Progenitor cell of endocrine pancreas (in vitro differentiated cells): ENCODE measurements at regions not wholly inside any gene's neighbourhood (a gene's known extent, or its start where the extent isn't known, plus 50 kb on each side); places are given as distances from the start of the nearest gene placed in this dataset.

Experiments used
- DNase-seq: peaks from one replicate; pipeline ENCODE4 v3.0.0; 2021; ENCODE audit warnings: low spot score; ENCODE audit not compliant: unreplicated experiment
- H3K27ac Mint-ChIP-seq: 2 replicates; pipeline ENCODE4 v1.8.0; 2021; ENCODE audit warnings: mild to moderate bottlenecking, moderate library complexity, mixed read lengths
- H3K27me3 Mint-ChIP-seq: 2 replicates; pipeline ENCODE4 v1.8.0; 2021; ENCODE audit warnings: mixed read lengths
- H3K36me3 Mint-ChIP-seq: 2 replicates; pipeline ENCODE4 v1.8.0; 2022; ENCODE audit warnings: mixed read lengths; ENCODE audit not compliant: insufficient read depth
- H3K4me1 Mint-ChIP-seq: 2 replicates; pipeline ENCODE4 v1.8.0; 2021; ENCODE audit warnings: low read depth, mixed read lengths
- H3K4me3 Mint-ChIP-seq: 2 replicates; pipeline ENCODE4 v1.8.0; 2021; ENCODE audit warnings: low read depth, mild to moderate bottlenecking, moderate library complexity, mixed read lengths
- H3K9me3 Mint-ChIP-seq: 2 replicates; pipeline ENCODE4 v1.8.0; 2021; ENCODE audit warnings: low read depth, mixed read lengths
- CTCF ChIP-seq: fragments of 200-600 bp; sonication (generic); IDR thresholded peaks from one replicate; pipeline ENCODE4 v1.5.0; 2021; ENCODE audit warnings: antibody characterized with exemption, mild to moderate bottlenecking; ENCODE audit not compliant: unreplicated experiment

GRCh38 chr2:181312515-181312927, 144.7 kb upstream of the ITGA4 start:
- Mint-ChIP-seq H3K36me3 (no peaks in the 10 kb centered on the region), H3K4me3 (no peak overlapping the region), H3K27ac (no peak overlapping the region), H3K4me1 (no peaks in the 10 kb centered on the region), H3K9me3 (no peaks in the 10 kb centered on the region), H3K27me3 (no peaks in the 10 kb centered on the region)
- no peak for DNase-seq
- no peak for TF ChIP-seq CTCF

GRCh38 chr2:181313845-181314244, 143.3 kb upstream of the ITGA4 start:
- no peak for TF ChIP-seq CTCF
- Mint-ChIP-seq H3K27ac (no peak overlapping the region), H3K9me3 (no peaks in the 10 kb centered on the region), H3K27me3 (no peaks in the 10 kb centered on the region), H3K4me1 (no peaks in the 10 kb centered on the region), H3K36me3 (no peaks in the 10 kb centered on the region), H3K4me3 (no peak overlapping the region)
- no peak for DNase-seq

- no peaks in the 10 kb centered on the region for H3K36me3 Mint-ChIP-seq
- no peak overlapping the region for H3K27ac Mint-ChIP-seq
- no peak overlapping the region for H3K4me3 Mint-ChIP-seq
- H3K4me1 Mint-ChIP-seq = no peaks in the 10 kb centered on the region
- no peak for TF ChIP-seq CTCF
- DNase-seq = no peak
- no peaks in the 10 kb centered on the region for H3K9me3 Mint-ChIP-seq
- H3K27me3 Mint-ChIP-seq = no peaks in the 10 kb centered on the region
These were observed 142.6 kb upstream of the ITGA4 start for GRCh38 chr2:181314551-181314950.

DNA sequence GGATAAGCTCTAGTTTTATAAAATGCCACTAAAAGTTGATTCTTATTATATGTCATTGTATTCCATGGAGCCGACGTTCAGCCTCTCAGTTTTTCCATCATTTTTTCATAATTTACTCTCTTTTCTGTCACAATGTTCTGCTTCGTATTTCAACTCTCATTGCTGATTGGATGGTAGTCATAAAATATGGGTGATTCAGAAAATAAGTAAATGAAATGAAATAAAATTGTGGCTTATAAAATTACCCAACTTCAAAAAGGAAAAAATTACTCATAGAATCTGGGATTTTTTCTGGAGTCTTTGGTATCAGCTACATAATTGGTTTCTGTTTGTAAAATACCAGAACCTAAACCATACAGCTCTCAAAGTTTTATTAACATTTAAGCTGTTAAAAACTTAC, 139.7 kb upstream of the ITGA4 start:
- Mint-ChIP-seq H3K4me1 (no peaks in the 10 kb centered on the region), H3K27ac (no peak overlapping the region), H3K27me3 (no peaks in the 10 kb centered on the region), H3K4me3 (no peak overlapping the region), H3K36me3 (no peaks in the 10 kb centered on the region), H3K9me3 (no peaks in the 10 kb centered on the region)
- DNase-seq = no peak
- no peak for TF ChIP-seq CTCF

DNA sequence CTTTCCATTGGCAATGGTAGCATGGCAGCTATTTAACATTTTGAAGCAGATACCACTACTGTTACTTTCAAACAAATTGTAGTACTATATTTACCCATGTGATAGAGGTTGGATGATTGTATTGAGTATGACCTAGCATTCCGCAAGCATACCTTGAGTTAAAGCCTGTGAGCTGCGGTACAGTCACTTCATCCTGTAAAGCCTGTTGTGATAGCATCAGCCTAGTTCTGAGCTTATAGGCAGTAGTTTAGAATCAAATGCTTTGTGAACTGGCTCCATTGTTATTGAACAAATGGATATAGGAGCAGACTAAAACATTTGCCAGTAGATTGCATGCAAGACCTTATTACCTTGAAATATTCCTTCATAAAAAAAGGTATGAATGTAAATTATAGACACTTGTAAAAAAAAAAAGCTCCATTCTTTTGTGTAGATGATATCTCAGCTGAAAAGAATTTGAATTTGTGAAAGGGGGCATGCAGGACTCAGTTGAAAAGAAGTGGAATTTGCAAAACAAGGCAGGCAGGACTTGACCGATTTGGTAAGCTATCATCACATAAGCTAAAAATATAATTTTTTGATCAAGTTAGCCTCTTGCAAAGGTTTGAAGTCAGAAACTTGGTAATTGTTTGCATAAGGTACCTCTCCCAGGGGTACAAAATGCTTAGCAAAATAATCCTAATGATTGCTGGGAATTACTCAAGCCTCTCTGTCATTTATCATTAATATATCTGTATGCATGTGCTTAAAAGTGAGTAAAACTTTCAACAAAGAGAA, 138.5 kb upstream of the ITGA4 start:
- H3K9me3 Mint-ChIP-seq = no peaks in the 10 kb centered on the region
- H3K4me1 Mint-ChIP-seq = no peaks in the 10 kb centered on the region
- no peak overlapping the region for H3K27ac Mint-ChIP-seq
- no peaks in the 10 kb centered on the region for H3K36me3 Mint-ChIP-seq
- H3K4me3 Mint-ChIP-seq = no peak overlapping the region
- no peak for TF ChIP-seq CTCF
- no peaks in the 10 kb centered on the region for H3K27me3 Mint-ChIP-seq
- DNase-seq = no peak
